ENCODE measurements at regions not wholly inside any gene's neighbourhood (a gene's known extent, or its start where the extent isn't known, plus 50 kb on each side); places are given as distances from the start of the nearest gene placed in this dataset.

- no peak for DNase-seq (ENCODE audit: low spot score)
- intact Hi-C loops (cut with DNase I): no loop called here
These were observed 417.0 kb upstream of the NRXN1 start for GRCh38 chr2:51448911-51449310.

- no peak for DNase-seq (ENCODE audit: low spot score)
- intact Hi-C loops (cut with DNase I): no loop called here
These were observed 409.9 kb upstream of the NRXN1 start for GRCh38 chr2:51441786-51442185.

DNA sequence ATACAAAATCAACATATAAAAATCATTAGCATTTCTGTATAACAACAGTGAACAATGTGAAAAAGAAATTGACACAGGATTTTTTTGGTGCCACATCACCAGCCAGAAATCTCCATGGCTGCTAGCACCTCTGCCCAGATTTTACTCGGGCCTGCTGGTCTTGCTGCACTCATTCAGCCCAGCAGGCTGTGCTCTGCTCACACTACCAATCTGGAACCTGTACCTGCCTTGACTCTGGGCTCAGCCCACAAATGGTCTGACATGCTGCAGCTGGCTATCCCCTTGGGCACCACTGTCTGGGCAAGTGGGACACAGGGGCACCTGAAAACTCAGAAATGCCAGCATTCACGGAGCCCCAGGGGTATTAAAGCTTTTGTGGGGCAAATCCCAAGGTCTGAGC, 392.5 kb upstream of the NRXN1 start:
- intact Hi-C loops (cut with DNase I): no loop called here
- DNase-seq (ENCODE audit: low spot score): no peak

DNA sequence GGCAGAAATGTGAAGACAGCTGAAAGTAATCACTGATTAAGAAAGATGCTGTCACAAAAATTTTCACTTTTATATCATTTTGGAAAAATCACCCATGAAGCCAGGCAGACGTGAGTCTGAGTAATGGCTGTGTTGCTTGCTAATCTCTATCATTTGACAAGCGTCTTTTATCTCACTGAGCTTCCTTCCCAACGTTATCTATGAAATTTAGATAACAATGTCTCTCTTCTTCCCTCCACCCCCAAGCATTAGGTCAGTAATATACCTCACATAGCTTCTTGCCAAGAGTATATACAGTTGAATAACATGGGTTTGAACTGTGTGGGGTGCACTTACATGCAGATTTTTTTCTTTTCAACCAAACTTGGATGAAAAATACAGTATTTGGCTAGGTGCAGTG, 388.6 kb upstream of the NRXN1 start:
- DNase-seq (ENCODE audit: low spot score): no peak
- intact Hi-C loops (cut with DNase I): no loop called here

DNA sequence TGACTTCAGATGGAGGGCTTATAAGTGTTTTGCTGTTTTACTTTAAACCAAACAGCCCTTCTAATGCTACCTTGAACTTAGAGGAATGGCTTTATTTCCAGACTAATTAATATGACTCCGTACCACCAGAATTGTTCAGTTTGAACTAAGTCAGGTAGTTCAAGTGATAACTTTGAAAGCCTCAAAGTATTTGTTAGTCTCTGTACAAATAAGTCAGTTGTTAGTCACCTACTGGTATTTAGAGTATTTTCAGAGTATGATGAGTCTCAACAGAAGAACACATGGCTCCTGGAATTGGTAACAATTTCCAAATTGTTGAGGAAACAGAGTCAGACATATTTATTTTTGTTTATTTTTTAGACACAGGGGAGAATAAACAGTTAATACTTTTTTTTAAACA, 381.8 kb upstream of the NRXN1 start:
- intact Hi-C loops (cut with DNase I): no loop called here
- DNase-seq (ENCODE audit: low spot score): no peak

GRCh38 chr2:51410331-51410730, 378.4 kb upstream of the NRXN1 start:
- intact Hi-C loops (cut with DNase I): no loop called here
- no peak for DNase-seq (ENCODE audit: low spot score)

- intact Hi-C loops (cut with DNase I): no loop called here
- DNase-seq (ENCODE audit: low spot score): no peak
These were observed 378.0 kb upstream of the NRXN1 start for GRCh38 chr2:51409920-51410319.

GRCh38 chr2:51404226-51404625, 372.3 kb upstream of the NRXN1 start:
- intact Hi-C loops (cut with DNase I): no loop called here
- DNase-seq (ENCODE audit: low spot score): no peak

DNA sequence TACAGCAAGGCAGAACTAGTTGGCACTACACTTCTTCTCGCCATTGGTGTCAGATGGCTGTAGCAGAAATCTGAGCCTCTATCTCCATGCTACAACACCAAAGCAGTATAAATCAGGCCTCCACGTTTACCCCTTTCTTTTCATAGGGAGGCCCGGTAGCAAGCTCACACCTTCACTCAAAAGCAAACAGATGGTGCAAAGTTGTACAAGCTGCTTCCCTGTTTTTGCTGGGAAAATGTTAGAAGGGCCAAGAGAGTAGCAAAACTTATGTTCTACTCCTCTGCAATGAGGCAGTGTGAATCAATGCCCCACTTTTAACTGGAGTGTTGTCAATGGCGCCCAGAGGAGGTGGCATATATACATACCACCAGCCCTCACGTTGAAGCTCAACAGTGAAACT, 369.6 kb upstream of the NRXN1 start:
- intact Hi-C loops (cut with DNase I): no loop called here
- no peak for DNase-seq (ENCODE audit: low spot score)

DNA sequence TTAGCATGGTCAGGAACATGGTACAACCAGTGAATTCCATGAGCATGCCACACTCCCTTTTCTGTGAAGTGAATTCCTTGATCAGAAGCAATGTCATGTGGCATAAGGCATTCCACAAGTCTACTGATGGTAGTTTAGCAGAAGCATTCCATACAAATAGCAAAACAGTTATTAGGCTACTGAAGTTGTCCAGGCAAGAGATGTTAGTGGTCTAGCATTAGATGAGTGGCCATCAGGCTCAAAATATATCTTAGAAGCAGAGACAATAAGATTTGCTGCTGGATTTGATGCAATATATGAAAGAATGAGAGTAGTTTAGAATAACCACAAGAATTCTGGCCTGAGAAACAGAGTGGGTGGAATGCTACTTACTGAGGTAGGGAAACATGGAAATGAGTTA, 355.3 kb upstream of the NRXN1 start:
- no peak for DNase-seq (ENCODE audit: low spot score)
- intact Hi-C loops (cut with DNase I): loop anchor here in 1 of 2 donors (5.0 kb wide), 1 partner anchor 920 kb away; no protein-coding TSS in a partner anchor

GRCh38 chr2:51379997-51380396, 348.1 kb upstream of the NRXN1 start:
- intact Hi-C loops (cut with DNase I): no loop called here
- no peak for DNase-seq (ENCODE audit: low spot score)

DNA sequence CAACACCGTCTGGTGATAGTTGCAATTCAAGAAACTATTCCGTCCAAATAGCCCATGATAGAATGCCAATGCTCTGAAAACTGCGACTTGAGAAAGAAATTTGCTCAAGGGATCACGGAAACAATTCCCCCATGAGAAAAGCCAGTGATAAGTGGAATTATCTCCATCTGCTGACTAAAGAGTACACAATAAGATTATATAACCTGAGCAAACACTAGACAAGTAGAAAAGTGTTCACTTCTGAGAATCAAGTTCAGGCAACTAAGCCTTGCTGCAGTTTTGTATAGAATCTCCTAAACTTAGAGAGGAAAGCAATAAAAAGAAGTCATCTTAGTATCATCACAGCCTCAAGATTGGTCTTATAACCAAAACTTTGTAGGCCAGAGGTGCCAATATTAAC, 336.3 kb upstream of the NRXN1 start:
- intact Hi-C loops (cut with DNase I): no loop called here
- no peak for DNase-seq (ENCODE audit: low spot score)

- no peak for DNase-seq (ENCODE audit: low spot score)
- intact Hi-C loops (cut with DNase I): no loop called here
These were observed 318.2 kb upstream of the NRXN1 start for GRCh38 chr2:51350100-51350499.

DNA sequence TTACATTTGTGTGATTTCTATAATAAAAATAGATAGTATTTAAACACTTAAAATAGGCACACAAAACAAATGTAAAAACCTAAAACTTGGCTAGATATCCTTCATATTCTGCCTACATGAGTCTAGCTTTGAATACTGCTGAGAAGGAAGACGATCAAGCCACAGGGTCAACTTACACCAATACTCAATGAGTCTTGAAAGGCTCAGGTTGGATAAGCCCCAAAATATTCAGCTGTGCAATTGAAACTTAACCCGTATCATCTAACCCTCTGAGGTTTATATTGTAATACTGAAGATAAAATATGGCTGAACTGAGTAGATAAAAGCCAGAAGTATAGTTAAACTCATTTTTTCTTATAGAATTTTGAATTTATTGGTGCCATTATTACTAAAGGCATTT, 313.0 kb upstream of the NRXN1 start:
- no peak for DNase-seq (ENCODE audit: low spot score)
- intact Hi-C loops (cut with DNase I): no loop called here

- no peak for DNase-seq (ENCODE audit: low spot score)
- intact Hi-C loops (cut with DNase I): no loop called here
These were observed 303.4 kb upstream of the NRXN1 start for GRCh38 chr2:51335087-51336058.

GRCh38 chr2:51329512-51329911, 297.6 kb upstream of the NRXN1 start:
- no peak for DNase-seq (ENCODE audit: low spot score)
- intact Hi-C loops (cut with DNase I): loop anchor here in 1 of 2 donors (10.0 kb wide), 1 partner anchor 345 kb away; no protein-coding TSS in a partner anchor

DNA sequence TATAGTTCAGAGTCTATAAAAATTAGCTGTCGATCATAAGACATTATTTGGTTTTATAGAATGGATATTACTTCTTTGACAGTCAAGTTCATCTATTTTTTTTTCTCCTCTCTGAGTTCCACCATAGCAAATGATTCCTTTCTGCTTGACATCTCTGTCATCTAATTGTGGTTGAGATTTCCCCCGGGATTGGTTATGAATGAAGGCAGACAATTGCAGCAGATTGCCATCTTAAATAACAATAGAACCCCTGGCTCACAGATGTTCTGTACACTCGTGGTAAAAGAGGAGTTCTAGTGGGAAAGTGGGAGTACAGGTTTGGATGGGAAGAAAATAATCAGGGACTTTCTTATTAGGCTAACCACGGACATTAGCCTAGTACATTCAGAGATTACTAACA, 292.1 kb upstream of the NRXN1 start:
- intact Hi-C loops (cut with DNase I): loop anchor here in 1 of 2 donors (10.0 kb wide), 1 partner anchor 339 kb away; no protein-coding TSS in a partner anchor
- DNase-seq (ENCODE audit: low spot score): no peak

DNA sequence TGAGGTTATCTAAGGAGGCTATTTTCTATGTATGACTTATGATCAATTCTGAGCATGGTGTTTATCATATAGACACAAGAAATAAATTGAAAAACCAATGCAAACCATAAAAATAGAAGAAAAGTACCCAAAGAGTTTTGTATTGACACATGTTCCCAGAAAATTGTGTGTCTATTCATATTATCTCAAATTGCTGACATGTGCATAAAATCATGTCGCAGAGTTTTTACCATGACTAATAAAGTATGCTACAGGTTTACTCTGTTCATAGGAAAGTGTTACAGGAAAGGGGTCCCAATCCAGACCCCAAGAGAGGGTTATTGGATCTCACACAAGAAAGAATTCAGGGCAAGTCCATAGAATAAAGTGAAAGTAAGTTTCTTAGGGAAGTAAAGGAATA, 290.7 kb upstream of the NRXN1 start:
- DNase-seq (ENCODE audit: low spot score): no peak
- intact Hi-C loops (cut with DNase I): loop anchor here in 1 of 2 donors (10.0 kb wide), 1 partner anchor 338 kb away; no protein-coding TSS in a partner anchor

GRCh38 chr2:51304311-51304710, 272.4 kb upstream of the NRXN1 start:
- intact Hi-C loops (cut with DNase I): no loop called here
- no peak for DNase-seq (ENCODE audit: low spot score)

GRCh38 chr2:51301381-51301780, 269.4 kb upstream of the NRXN1 start:
- intact Hi-C loops (cut with DNase I): loop anchor here in 1 of 2 donors (2.0 kb wide), 1 partner anchor 21 kb away; no protein-coding TSS in a partner anchor
- DNase-seq (ENCODE audit: low spot score): no peak

DNA sequence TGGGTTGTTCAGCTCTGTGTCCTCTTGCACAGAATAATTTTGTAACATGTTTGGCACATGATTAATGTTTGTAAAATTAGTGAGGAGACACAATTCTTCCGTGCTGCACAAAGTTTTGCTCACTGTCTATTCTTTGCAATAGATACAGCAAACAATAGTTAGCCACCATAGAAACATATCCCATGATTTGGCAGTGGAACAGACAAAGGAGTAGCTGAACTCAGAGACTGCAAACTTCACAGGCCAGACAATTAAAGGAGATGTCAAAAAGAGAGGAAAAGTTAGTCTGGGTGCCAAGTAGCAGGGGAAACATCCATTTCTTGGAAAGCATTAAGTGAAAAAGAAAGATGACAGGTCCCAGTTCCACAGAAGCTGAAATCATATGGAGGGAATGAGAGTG, 267.4 kb upstream of the NRXN1 start:
- DNase-seq (ENCODE audit: low spot score): no peak
- intact Hi-C loops (cut with DNase I): no loop called here

Measured in posterior vena cava (tissue), 2 donors.